Stimulated activated CD8-positive, alpha-beta memory T cell treated with anti-CD3 and anti-CD28 coated beads, Interleukin-4, amount 100 ng/mL, for 1 hour (primary cell): ENCODE measurements at regions not wholly inside any gene's neighbourhood (a gene's known extent, or its start where the extent isn't known, plus 50 kb on each side); places are given as distances from the start of the nearest gene placed in this dataset.
"Not testable (repeated sequence)": the region's sequence is repeated elsewhere in the genome, so short reads cannot be mapped to it uniquely, and the experiment has no call there.

ENCODE experiments used
- DNase-seq, 2 donors: peaks; one replicate each; pipeline ENCODE4 v3.0.0-alpha.2; 2020; ENCODE audit warnings: low read depth in 2 of 2, low spot score in 1 of 2

GRCh38 chr3:176090727-176091126 lies 1106.6 kb downstream of the TBL1XR1 start:
- no peak for DNase-seq

GRCh38 chr3:176088962-176089383 lies 1108.3 kb downstream of the TBL1XR1 start:
- no peak for DNase-seq

- no peak for DNase-seq
Measured at GRCh38 chr3:176087066-176087697, 1110.1 kb downstream of the TBL1XR1 start.

- DNase-seq = no peak
Measured at GRCh38 chr3:176079785-176080184, 1117.5 kb downstream of the TBL1XR1 start.

- no peak for DNase-seq
Measured at GRCh38 chr3:176078906-176079305, 1118.4 kb downstream of the TBL1XR1 start.

- DNase-seq = no peak
Measured at GRCh38 chr3:176075491-176075890, 1121.8 kb downstream of the TBL1XR1 start.

- no peak for DNase-seq
Measured at GRCh38 chr3:176075046-176075445, 1122.2 kb downstream of the TBL1XR1 start.

GRCh38 chr3:176074096-176074495 lies 1123.2 kb downstream of the TBL1XR1 start:
- no peak for DNase-seq

GRCh38 chr3:176071943-176072342 lies 1125.3 kb downstream of the TBL1XR1 start:
- no peak for DNase-seq

GRCh38 chr3:176068750-176069149 lies 1128.5 kb downstream of the TBL1XR1 start:
- no peak for DNase-seq

GRCh38 chr3:176058856-176059255 lies 1138.4 kb downstream of the TBL1XR1 start:
- no peak for DNase-seq

GRCh38 chr3:176055836-176056235 lies 1141.4 kb downstream of the TBL1XR1 start:
- no peak for DNase-seq

GRCh38 chr3:176051766-176052165 lies 1145.5 kb downstream of the TBL1XR1 start:
- DNase-seq = no peak

GRCh38 chr3:176046703-176047102 lies 1150.6 kb downstream of the TBL1XR1 start:
- no peak for DNase-seq

- DNase-seq = no peak
Measured at GRCh38 chr3:176041812-176042211, 1155.5 kb downstream of the TBL1XR1 start.

GRCh38 chr3:176041185-176041584 lies 1156.1 kb downstream of the TBL1XR1 start:
- no peak for DNase-seq

GRCh38 chr3:176037636-176038035 lies 1159.6 kb downstream of the TBL1XR1 start:
- DNase-seq = no peak

GRCh38 chr3:176032043-176032442 lies 1165.2 kb downstream of the TBL1XR1 start:
- no peak for DNase-seq

- DNase-seq = not testable (repeated sequence)
Measured at GRCh38 chr3:176016203-176016602, 1157.1 kb downstream of the NAALADL2 start.

- DNase-seq = not testable (repeated sequence)
Measured at GRCh38 chr3:176015228-176015627, 1156.1 kb downstream of the NAALADL2 start.

GRCh38 chr3:176009256-176009655 lies 1150.1 kb downstream of the NAALADL2 start:
- no peak for DNase-seq

GRCh38 chr3:176005564-176005963 lies 1146.4 kb downstream of the NAALADL2 start:
- DNase-seq = no peak

GRCh38 chr3:175989161-175989560 lies 1130.0 kb downstream of the NAALADL2 start:
- DNase-seq = no peak
